Stimulated activated CD4-positive, alpha-beta T cell treated with anti-CD3 and anti-CD28 coated beads, Interleukin-12 subunit alpha, Interleukin-12 subunit beta, amount 100 ng/mL, for 48 hours (primary cell): ENCODE measurements at regions not wholly inside any gene's neighbourhood (a gene's known extent, or its start where the extent isn't known, plus 50 kb on each side); places are given as distances from the start of the nearest gene placed in this dataset.

Source experiments
- DNase-seq, 3 donors: peaks; one replicate each; pipeline ENCODE4 v3.0.0-alpha.2; 2020; ENCODE audit warnings: low read depth in 2 of 3, low spot score in 1 of 3

DNA sequence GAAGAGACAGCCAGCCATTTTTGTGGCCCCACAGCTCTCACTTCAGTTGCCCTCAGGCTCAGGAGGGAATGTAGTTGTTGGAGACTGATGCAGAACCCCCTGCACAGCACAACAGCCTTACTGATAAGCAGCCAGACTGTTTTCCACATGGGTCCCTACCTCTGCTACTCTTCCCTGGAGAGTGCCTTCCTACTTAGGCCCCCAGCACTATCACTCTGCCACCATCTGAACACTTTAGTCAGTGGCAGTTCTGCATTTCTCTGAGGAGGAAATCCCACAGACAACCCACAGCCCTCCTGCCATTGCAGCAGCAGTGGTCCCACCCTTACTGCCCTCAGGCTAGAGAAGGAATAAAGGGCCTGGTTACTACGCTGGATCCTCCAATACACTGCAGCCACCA is 61.8 kb upstream of the PTPRD start:
- DNase-seq = no peak

DNA sequence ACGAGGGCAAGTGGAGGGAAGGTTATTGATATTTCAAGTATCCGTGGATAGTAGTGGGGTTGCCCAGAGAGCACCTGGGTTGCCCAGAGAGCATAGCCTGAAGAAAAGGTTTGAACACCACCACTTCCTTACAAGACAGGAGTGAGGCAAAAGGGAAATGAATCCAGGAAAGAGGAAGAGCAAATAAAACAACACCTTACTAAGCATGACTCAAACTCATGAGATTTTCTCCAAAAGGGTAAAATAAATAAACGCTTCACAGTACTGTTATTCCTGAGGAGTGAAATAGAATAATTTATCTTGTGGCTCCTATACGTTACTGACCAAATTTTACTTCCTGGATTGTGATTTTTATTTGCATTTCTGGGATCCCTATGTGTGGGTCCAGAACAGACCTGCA is 65.2 kb upstream of the PTPRD start:
- no peak for DNase-seq

DNA sequence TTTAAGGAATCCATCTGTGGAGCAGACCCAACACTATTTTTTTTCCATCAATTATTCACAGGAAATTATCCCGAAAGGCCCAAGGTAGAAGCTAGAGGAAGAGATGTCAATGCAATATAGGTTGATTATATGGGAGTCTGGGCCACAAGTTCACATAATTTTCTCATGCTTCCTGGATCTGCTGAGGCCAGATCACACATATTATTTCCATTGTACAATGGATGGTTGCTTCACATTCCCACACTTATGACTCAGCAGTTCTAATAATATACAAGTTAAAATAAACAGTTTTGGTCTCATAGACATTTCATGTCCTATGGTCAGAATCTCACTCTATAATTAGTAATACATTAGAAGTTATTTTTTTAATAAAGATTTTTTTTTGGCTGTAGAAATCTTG is 66.0 kb upstream of the PTPRD start:
- no peak for DNase-seq

DNA sequence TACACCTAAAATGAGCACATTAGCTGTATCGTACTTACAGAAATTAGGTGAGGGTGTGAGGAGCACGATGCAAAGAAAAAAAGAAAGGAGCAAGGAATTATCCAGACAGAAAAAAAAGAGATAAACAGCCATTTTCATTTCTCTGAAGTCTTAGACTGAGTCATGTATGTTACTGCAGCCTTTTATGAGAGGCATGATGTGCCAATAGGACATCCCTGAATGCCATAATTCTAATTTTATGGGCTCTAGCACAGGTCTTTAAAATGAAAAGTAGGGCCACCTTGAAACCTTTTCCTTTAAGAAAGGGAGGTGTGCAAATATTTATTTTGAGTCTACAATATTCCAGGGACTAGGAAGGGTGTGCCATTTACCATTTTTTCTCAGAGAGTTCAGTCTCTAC is 74.1 kb upstream of the PTPRD start:
- DNase-seq = no peak

DNA sequence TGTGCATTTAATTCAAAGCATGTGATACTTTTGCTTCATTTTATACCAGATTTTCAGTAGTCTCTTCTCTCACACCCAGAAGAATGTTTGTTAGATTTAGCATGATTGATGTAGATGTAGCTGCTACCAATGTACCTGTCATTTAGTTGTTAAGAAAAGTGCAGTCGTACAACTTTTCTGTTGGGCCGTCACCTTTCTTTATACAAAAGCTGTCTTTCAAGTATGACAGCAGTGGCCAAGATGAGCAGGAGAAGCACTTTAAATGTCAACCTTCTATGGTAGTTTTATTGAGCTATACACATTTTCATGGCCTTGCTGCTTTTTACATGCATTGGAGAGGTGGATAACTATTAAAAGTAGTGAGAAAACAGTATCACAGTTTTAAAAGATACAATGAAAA is 77.7 kb upstream of the PTPRD start:
- no peak for DNase-seq

DNA sequence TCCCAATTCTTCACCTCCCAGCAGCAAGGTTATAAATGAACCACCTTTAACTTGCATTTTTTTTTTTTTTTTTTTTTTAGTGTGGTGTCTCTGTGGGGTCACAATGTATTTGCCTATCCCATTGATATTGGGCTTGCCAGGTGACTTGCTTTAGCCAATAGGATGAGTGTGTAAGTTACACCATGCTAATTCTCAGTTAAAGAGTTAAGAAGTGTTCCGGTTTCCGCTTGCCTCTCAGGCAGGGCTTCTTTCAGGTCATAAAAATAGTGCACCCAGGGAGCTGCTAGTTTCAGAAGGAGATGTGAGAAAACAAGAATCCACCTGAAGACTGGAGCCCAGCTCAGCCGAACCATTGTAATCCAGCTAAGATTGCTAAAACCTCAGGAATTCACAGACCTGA is 84.2 kb upstream of the PTPRD start:
- no peak for DNase-seq

DNA sequence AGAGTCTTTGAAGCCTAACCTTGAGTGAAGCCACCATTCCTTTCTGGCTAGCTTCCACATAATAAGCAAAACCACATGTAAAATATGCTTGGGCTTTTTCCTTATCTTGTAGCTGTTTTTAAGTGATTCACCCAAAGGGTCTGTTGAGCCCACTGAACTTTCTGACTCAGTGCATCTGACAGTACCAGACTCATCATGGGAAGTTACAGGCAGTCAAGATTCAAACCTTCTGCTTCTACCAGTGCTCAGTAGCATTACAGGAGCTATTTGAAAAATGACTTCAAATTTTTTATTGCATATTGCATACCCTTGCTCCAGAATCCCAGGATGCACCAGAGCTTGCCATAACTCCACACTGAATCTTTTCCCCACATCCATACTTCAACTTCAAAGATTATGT is 87.5 kb upstream of the PTPRD start:
- DNase-seq = no peak

DNA sequence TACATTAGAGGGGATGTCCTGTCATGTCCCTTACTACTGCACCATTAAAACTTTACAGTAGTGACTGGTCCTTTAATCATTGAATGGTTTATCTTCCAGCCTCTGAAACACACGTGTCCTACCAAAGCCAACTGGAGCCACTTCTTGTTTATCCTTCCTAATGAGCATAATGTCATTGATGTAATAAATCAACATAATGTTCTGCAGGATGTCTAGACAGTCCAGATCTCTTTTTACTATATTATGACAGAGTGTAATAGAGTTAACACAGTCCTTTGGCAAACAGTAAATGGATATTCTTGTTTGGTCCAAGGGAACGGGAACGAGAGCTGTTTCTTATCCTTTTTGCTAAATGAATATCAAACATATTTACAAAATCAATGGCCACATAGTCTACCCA is 88.1 kb upstream of the PTPRD start:
- DNase-seq = no peak

DNA sequence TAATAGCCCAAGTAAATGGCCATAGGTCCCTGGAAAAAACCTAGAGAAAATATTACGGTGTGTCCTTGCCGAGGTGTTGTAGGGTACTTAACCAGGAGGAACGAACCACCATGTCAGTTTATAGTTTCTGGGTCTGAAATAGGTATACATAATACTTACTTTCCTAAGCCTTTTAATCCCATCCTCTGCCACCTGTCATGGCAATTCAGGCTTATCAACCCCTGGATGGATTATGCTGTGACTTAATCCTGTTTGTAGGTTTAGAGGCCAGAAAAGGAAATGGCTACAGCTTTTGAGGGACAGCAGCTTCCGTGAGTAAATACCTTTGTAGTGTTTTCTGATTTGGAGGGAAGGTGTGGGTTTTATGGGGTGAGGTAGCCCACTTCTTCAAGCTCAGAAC is 89.1 kb upstream of the PTPRD start:
- no peak for DNase-seq

DNA sequence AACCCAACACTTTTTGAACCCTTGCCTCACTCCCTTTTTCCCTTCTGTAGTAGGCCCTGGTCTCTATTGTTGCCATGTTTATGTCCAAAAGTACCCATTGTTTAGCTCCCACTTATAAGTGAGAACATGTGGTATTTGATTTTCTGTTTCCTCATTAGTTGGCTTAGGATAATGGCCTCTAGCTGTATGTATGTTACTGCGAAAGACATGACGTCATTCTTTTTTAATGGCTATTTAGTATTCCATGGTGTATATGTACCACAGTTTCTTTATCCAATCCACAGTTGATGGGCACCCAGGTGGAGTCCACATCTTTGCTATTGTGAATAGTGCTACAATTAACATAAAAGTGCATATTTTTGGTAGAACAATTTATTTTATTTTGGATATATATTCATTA is 90.3 kb upstream of the PTPRD start:
- DNase-seq = no peak

DNA sequence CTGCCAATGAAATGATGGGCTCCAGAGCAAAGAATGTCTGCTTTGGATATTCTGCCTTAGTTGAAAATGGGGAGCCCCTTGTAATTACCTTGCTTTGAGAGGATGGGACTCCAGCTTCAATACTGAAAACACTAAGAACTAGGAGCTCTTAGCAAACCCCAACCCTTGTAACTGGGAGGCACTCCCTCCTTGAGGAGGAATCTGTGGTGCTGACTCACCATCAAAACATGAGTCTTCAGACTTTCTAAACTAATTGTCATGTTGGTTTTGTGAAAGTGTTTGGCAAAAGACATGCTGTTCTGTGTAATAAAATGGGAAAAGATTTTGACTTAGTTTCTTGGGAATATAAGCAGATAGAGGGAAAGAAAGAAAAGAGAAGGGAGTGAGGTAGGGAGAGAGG is 91.9 kb upstream of the PTPRD start:
- DNase-seq = no peak

DNA sequence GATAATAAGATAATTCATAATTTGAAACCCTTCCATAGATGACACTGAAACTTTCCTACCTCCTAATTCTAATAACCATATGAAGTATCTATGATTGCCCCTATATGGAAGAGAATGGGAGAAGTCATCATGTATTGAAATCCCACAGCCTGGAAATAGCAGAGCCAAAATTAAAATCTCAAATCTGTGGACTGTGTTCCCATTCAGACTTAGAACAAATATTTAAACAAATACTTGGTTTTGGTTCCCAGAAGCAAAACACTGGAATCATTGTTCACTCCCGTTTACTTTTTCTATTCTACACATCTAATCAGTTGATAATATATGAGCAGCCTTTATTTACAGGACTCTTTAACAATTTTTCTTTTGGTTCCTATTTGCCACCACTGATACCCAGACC is 92.6 kb upstream of the PTPRD start:
- no peak for DNase-seq

DNA sequence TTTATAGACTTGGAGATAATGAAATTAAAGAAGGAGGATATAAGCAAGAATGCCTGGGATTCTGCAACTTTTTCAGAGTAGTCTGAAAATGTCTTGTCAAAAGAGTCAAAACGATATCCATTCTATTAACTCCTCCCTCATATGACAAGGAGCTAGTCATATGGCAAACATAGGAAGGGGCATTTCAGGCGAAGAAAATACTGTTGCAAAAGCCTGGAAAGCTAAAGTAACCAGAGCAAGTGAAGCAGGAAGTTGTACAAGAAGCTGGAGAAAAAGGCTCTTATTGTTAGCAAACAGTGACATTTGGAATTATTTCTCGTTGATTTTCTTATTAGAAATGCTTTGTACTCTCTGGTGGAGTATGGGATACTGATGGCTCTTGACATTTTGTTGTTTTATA is 94.0 kb upstream of the PTPRD start:
- DNase-seq = no peak

DNA sequence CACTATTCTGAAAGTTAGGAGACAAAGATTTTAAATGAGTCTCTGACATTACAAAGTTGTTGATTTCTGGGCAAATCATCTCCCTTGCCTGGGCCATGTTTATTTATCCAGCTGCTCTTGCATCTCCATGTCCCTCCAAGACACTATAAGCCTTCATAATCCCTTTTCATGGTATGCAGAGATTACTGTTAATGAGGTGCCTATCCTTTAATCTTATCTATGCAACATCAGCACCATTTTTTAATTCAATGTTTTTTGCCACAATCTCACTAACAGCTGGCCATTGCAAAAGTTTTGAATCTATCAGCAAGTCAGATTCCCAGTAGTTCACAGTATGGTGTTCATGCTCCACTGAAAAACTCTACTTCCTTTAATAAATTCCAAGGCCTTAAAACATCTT is 108.5 kb upstream of the PTPRD start:
- DNase-seq = no peak

DNA sequence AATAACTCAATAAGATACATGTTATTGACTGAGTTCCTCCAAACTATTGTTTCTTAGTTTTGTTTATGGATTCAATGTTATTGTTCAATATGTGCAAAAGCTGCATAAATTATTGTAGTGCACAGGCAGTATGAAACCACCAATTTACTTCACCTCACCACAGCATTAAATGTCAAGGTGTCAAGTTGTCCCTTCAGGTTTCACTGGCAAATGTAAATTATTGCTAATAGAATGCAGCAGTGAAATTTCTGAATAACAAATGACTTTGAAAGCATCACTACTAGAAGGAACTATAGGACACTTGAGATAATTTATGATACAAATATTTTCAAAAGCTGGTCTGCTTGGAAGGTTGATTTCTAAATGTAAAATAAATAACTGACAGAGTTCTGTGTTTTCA is 116.4 kb upstream of the PTPRD start:
- no peak for DNase-seq

DNA sequence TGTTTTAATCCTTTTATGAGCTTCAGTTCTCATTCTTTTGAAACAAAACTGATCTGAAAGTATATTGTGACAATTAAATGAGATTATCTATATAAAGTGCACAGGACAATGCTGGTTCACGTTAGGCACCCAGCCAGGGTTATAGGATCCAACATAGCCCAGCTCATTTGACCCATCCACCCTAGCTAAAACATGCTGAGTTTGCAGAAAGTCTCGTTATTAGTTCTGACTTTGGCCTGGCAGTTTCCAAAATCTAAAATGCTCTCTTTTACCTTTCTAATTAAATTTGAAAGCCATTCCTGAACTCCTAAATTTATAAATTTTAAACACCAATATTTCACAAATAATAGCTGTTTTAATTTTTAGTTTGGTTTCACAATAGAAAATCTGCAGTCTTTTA is 131.9 kb upstream of the PTPRD start:
- DNase-seq = no peak

DNA sequence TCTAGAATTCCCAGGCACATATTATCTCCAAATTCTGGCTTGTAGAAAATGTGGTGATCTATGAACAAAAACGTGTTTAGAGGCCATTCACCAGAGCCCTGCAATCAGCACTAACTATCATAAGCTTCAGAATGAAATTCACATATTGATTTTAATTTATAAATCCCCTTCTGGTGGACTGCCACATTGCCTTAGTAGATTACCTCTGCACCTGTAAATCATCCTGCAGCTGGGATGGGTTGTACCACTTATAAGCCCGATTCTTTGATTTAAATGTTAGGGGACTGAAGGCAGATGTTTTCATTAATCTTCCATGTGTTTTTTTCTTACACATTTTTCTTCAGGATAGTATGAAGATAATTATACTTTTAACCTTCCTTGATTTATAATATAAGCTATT is 140.7 kb upstream of the PTPRD start:
- no peak for DNase-seq

DNA sequence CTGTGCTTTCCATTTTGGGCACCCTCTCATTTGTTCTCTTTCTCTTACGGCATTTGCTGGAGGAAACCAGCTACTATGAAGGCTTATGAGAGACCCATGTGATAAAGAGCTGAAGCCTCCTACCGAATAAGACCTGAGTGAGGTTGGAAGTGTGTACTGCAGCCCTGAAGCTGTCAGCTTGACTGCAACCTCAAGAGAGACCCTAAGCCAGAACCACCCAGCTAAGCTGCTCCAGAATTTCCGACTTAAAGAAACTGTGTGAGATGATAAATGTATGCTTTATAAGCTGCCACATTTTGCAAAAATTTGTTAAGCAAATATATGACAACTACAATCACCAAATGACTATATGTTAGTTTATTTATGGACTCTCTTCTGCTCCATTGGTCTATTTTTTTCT is 151.7 kb upstream of the PTPRD start:
- no peak for DNase-seq

DNA sequence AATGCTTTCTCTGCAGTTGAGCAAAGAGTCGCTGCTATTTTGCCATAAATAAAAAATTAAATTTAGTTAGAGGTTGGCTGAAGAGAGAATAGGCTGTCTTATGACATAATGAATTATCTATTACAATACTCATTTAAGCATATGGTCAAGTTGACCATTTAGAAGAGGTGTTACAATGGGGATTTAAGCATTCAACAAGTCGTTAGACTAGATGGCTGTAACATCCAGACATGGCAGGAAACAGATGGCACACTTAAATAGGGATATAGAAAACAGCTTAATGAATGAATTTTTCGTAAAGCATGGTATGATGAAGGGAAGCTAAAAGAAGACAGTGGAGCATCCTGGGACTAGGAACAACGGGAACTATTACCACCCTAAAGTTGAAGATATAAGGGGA is 160.3 kb upstream of the PTPRD start:
- DNase-seq = no peak

DNA sequence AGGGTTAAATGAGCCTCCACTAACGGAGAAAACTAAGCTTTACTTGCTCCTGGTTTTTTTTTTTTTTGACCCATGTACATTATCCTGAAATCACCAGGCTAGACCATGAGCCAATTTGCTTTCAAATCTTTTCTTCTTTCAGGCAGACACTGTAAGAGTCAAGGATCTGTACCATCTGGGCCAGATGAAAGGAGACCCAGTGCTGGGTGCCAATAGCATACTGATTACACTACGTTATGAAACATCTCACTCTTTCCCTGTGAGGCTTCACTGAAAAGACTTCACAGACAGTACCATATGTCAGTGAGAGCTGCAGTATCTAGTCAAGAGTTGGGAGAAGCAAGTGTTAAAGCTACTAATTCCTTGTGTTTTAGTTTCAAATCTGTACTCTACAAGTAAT is 161.2 kb upstream of the PTPRD start:
- no peak for DNase-seq

DNA sequence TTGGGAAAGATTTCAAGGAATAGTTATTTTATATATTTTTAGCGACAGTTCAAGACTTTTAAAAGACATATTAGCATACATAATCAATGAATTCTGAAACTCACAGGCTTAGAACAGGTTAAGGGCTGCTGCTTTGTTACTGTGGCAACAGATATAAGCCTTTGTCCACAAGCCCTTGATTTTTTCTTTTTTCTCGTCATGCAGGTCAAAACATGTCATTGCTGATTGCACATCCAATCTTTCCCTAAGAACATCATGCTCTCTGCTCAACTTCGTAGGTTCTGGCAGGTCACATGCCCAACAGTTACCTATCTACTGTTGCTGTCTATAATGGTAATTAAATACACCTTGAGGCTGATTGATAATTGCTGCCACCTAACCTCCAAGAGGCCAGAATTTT is 172.5 kb upstream of the PTPRD start:
- no peak for DNase-seq

DNA sequence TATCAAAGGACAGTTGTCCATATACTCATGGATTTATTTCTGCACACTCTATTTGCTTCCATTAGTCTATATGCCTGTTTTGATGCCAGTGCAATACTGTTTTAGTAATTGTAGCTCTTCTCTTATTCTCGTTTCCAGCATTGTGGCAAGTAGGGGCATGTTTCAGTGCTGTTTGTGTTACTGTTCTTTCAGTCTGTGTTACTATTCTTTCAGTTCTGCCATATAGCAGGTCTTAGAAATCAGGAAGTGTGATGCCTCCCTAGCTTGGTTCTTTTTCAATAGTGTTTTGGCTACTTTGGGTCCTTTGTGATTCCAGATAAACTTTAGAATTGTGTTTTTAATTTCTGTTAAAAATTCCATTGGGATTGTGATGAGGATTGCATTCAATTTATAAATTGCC is 180.5 kb upstream of the PTPRD start:
- DNase-seq = no peak

DNA sequence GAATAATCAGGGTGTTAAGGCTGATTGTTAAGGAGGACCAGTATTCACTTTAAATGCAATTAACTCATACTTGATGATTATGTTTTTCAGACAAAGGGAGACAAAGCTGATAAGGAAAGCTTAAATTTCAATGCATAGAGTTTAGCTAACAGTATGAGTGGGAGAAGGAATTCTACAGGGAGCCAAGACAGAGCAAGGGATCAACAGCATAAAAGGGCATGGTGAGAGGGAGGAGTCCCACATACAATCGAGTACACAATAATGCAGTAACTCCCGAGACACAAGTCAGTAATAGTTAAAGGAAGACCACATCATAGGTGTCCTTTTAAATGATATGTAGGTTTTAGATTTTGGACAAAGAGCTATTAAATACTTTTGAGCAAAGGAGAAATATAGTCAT is 191.7 kb upstream of the PTPRD start:
- no peak for DNase-seq

DNA sequence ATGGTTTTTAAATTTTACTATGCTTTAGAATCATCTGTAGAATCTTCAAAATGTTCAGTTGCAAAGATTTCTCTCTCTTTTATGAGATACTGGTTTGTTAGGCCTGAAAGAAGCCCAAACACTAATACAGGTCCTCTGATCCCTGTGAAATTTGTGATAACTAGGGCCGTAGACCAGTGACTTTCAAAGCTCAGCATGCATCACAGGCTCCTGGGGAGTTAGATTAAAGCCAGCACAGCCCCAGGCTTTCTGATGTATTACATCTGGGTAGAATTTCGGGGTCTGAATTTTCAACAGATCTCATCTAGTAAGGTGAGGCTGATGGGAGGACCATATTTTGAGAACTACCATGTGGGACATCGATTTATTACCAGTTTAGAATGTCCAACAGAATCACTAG is 194.1 kb upstream of the PTPRD start:
- DNase-seq = no peak

DNA sequence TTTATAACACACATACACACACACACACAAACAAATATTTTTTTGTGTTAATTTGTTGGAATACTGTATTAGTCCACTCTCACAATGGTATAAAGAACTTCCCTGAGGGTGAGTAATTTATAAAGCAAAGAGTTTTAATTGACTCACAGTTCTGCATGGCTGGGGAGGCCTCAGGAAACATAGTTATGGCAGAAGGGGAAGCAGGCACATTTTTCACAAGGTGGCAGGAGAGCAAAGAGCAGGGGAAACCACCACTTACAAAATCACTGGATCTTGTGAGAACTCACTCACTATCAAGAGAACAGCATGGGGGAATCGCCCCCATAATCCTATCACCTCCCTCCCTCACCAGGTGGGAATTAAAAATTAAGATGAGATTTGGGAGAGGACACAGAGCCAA is 205.4 kb upstream of the PTPRD start:
- no peak for DNase-seq
